Colonic mucosa (tissue), 4 donors: ENCODE measurements at regions not wholly inside any gene's neighbourhood (a gene's known extent, or its start where the extent isn't known, plus 50 kb on each side); places are given as distances from the start of the nearest gene placed in this dataset.

ENCODE experiments used
- DNase-seq: peaks from one replicate; pipeline ENCODE4 v3.0.0-alpha.2; 2020
- H3K27ac ChIP-seq: fragments of 200-600 bp; one replicate; pipeline ENCODE4 v1.8.0; 2021
- H3K27me3 ChIP-seq: fragments of 200-600 bp; one replicate; pipeline ENCODE4 v1.8.0; 2021
- H3K36me3 ChIP-seq: fragments of 200-600 bp; one replicate; pipeline ENCODE4 v1.8.0; 2021
- H3K4me1 ChIP-seq: fragments of 200-600 bp; one replicate; pipeline ENCODE4 v1.8.0; 2021; ENCODE audit warnings: mild to moderate bottlenecking
- H3K4me3 ChIP-seq: fragments of 200-600 bp; one replicate; pipeline ENCODE4 v1.8.0; 2021
- H3K9ac ChIP-seq, 2 donors: one replicate each; pipeline ENCODE4 v1.7.0; 2013; ENCODE audit warnings: control low read depth in 2 of 2, low read depth in 2 of 2, low read length in 2 of 2
- H3K9me3 ChIP-seq: fragments of 200-600 bp; one replicate; pipeline ENCODE4 v1.8.0; 2021
- CTCF ChIP-seq: fragments of 200-600 bp; IDR thresholded peaks from one replicate; pipeline ENCODE4 v1.8.0; 2022; ENCODE audit warnings: antibody characterized with exemption, mild to moderate bottlenecking
- intact Hi-C: fragments of 100-400 bp; cut with DNase I; formaldehyde crosslinking; loops from one replicate; pipeline ENCODE4 v1.14.1; 2022
- donor health status: healthy.
- donor health status: DM: no; HTN: no; CAD: no.
- donor health status: DM: no; HTN: no; CAD: no.

- intact Hi-C loops = no loop called here
- H3K27ac ChIP-seq = no peak overlapping the region
- H3K4me1 ChIP-seq = no peaks in the 10 kb centered on the region
- no peaks in the 10 kb centered on the region for H3K36me3 ChIP-seq
- no peak overlapping the region for H3K9ac ChIP-seq
- DNase-seq = no peak
- no peak overlapping the region for H3K4me3 ChIP-seq
- no peaks in the 10 kb centered on the region for H3K27me3 ChIP-seq
- no peak for TF ChIP-seq CTCF
- no peaks in the 10 kb centered on the region for H3K9me3 ChIP-seq
These were observed 554.8 kb upstream of the CCNG1 start for GRCh38 chr5:162882629-162883028.

GRCh38 chr5:162886717-162887116, 550.7 kb upstream of the CCNG1 start:
- Histone ChIP-seq H3K4me1 (no peaks in the 10 kb centered on the region), H3K27me3 (no peaks in the 10 kb centered on the region), H3K36me3 (no peaks in the 10 kb centered on the region), H3K9ac (no peak overlapping the region), H3K9me3 (no peaks in the 10 kb centered on the region), H3K4me3 (no peak overlapping the region), H3K27ac (no peak overlapping the region)
- TF ChIP-seq CTCF = no peak
- intact Hi-C loops = no loop called here
- no peak for DNase-seq

GRCh38 chr5:162888268-162888667, 549.1 kb upstream of the CCNG1 start:
- Histone ChIP-seq H3K27ac (no peak overlapping the region), H3K4me3 (no peak overlapping the region), H3K36me3 (no peaks in the 10 kb centered on the region), H3K4me1 (no peaks in the 10 kb centered on the region), H3K27me3 (no peaks in the 10 kb centered on the region), H3K9me3 (no peaks in the 10 kb centered on the region), H3K9ac (no peak overlapping the region)
- DNase-seq = no peak
- no peak for TF ChIP-seq CTCF
- intact Hi-C loops = no loop called here

- no peaks in the 10 kb centered on the region for H3K36me3 ChIP-seq
These were observed 525.5 kb upstream of the CCNG1 start for GRCh38 chr5:162911873-162912272.

GRCh38 chr5:162916368-162916767, 521.0 kb upstream of the CCNG1 start:
- TF ChIP-seq CTCF = no peak
- Histone ChIP-seq H3K9me3 (no peaks in the 10 kb centered on the region), H3K27ac (no peak overlapping the region), H3K9ac (no peak overlapping the region), H3K4me1 (no peaks in the 10 kb centered on the region), H3K36me3 (no peaks in the 10 kb centered on the region), H3K27me3 (no peaks in the 10 kb centered on the region), H3K4me3 (no peak overlapping the region)
- no peak for DNase-seq
- intact Hi-C loops = no loop called here

More at GRCh38 chr5:162911873-162912272, 525.5 kb upstream of the CCNG1 start:
- no peak overlapping the region for H3K27ac ChIP-seq
- TF ChIP-seq CTCF = no peak
- H3K9me3 ChIP-seq = no peaks in the 10 kb centered on the region
- no peak for DNase-seq
- H3K9ac ChIP-seq = no peak overlapping the region
- intact Hi-C loops = no loop called here
- H3K4me1 ChIP-seq = no peaks in the 10 kb centered on the region
- H3K27me3 ChIP-seq = no peaks in the 10 kb centered on the region
- H3K4me3 ChIP-seq = no peak overlapping the region

- intact Hi-C loops = no loop called here
- Histone ChIP-seq H3K4me1 (no peaks in the 10 kb centered on the region), H3K27me3 (no peaks in the 10 kb centered on the region), H3K9ac (no peak overlapping the region), H3K27ac (no peak overlapping the region), H3K36me3 (no peaks in the 10 kb centered on the region), H3K4me3 (no peak overlapping the region), H3K9me3 (no peaks in the 10 kb centered on the region)
- no peak for DNase-seq
- TF ChIP-seq CTCF = no peak
These were observed 508.3 kb upstream of the CCNG1 start for GRCh38 chr5:162929104-162929503.
